Heart left ventricle (tissue), 13 donors: ENCODE measurements at regions not wholly inside any gene's neighbourhood (a gene's known extent, or its start where the extent isn't known, plus 50 kb on each side); places are given as distances from the start of the nearest gene placed in this dataset.

ENCODE experiments used
- POLR2A ChIP-seq, 2 donors: fragments of 450-650 bp; IDR thresholded peaks; one replicate each; pipeline ENCODE4 v1.6.1; 2017; ENCODE audit warnings: antibody characterized with exemption in 2 of 2, mild to moderate bottlenecking in 2 of 2, moderate library complexity in 2 of 2
- TF ChIP-seq, protein P1 (sequence below), 12 donors: fragments of 200-600 bp; sonication (generic) in 4 of 12; IDR thresholded peaks; one replicate each; pipeline versions ENCODE4 v1.5.0 to v1.8.0; 2018 to 2022; ENCODE audit warnings: antibody characterized with exemption in 12 of 12, mild to moderate bottlenecking in 5 of 12
- donor health status: ischemic (EF 13 %, LVEDD 7.1; RV severe dilation, severe dysfunction).
- donor health status: DM: no; HTN: yes; CAD: no.
- donor health status: DM: no; HTN: no; CAD: no.
- donor health status: ischemic (EF 25% LVEDD 6.9; RV normal size, moderate dysfunction).
- donor health status: ischemic (EF 25% LVEDD 5.7; RV mildly dilated, moderate dysfunction).
- donor health status: ischemic (EF 35%, LVEDD 5.7; RV mildly dilated, moderate dysfunction).
- donor health status: nonischemic (EF 11% LVEDD 7.7; RV severe dilation, severe dysfunction).
- donor health status: DM: yes; HTN: yes; CAD: no.
- donor health status: PGD.
- donor health status: ischemic (EF 29% LVEDD 5.4; RV normal size, mild dysfunction).
- donor health status: nonischemic (EF 23%, LVEDD 6.1; RV moderate dilation, normal function).

GRCh38 chr2:217465100-217465499, 537.7 kb downstream of the TNS1 start:
- TF ChIP-seq, protein P1, sequence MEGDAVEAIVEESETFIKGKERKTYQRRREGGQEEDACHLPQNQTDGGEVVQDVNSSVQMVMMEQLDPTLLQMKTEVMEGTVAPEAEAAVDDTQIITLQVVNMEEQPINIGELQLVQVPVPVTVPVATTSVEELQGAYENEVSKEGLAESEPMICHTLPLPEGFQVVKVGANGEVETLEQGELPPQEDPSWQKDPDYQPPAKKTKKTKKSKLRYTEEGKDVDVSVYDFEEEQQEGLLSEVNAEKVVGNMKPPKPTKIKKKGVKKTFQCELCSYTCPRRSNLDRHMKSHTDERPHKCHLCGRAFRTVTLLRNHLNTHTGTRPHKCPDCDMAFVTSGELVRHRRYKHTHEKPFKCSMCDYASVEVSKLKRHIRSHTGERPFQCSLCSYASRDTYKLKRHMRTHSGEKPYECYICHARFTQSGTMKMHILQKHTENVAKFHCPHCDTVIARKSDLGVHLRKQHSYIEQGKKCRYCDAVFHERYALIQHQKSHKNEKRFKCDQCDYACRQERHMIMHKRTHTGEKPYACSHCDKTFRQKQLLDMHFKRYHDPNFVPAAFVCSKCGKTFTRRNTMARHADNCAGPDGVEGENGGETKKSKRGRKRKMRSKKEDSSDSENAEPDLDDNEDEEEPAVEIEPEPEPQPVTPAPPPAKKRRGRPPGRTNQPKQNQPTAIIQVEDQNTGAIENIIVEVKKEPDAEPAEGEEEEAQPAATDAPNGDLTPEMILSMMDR (IDR thresholded peaks at IDR 0.05) = no peak
- TF ChIP-seq POLR2A (IDR thresholded peaks at IDR 0.05) = no peak
